H9 (cell line): ENCODE measurements at regions not wholly inside any gene's neighbourhood (a gene's known extent, or its start where the extent isn't known, plus 50 kb on each side); places are given as distances from the start of the nearest gene placed in this dataset.

Source experiments
- DNase-seq: peaks from one replicate; pipeline ENCODE4 v3.0.0-alpha.2; 2017
- H2AFZ ChIP-seq: one replicate; pipeline ENCODE4 v1.6.1; 2013; ENCODE audit warnings: mild to moderate bottlenecking, low read length, control low read depth, moderate library complexity
- H2AK5ac ChIP-seq: 2 replicates; pipeline ENCODE4 v1.6.1; 2013; ENCODE audit warnings: low read length, control low read depth, mixed read lengths; ENCODE audit not compliant: insufficient read length
- H2BK120ac ChIP-seq: one replicate; pipeline ENCODE4 v1.6.1; 2013; ENCODE audit warnings: low read depth, mild to moderate bottlenecking, low read length, control low read depth, inconsistent platforms; ENCODE audit not compliant: poor library complexity, severe bottlenecking
- H2BK12ac ChIP-seq: 2 replicates; pipeline ENCODE4 v1.6.1; 2013; ENCODE audit warnings: low read length, control low read depth, mixed read lengths, low read depth; ENCODE audit not compliant: insufficient read length
- H2BK15ac ChIP-seq: 2 replicates; pipeline ENCODE4 v1.6.1; 2013; ENCODE audit warnings: low read depth, low read length, control low read depth
- H2BK20ac ChIP-seq: one replicate; pipeline ENCODE4 v1.6.1; 2013; ENCODE audit warnings: low read depth, mild to moderate bottlenecking, low read length, control low read depth, inconsistent platforms; ENCODE audit not compliant: poor library complexity, severe bottlenecking
- H2BK5ac ChIP-seq: 2 replicates; pipeline ENCODE4 v1.6.1; 2013; ENCODE audit warnings: low read length, control low read depth, mixed read lengths; ENCODE audit not compliant: insufficient read length
- H3K14ac ChIP-seq: 2 replicates; pipeline ENCODE4 v1.6.1; 2013; ENCODE audit warnings: low read length, control low read depth; ENCODE audit not compliant: insufficient read depth
- H3K18ac ChIP-seq: 2 replicates; pipeline ENCODE4 v1.6.1; 2013; ENCODE audit warnings: low read depth, mild to moderate bottlenecking, mixed read lengths, low read length, control low read depth; ENCODE audit not compliant: insufficient read length
- H3K23ac ChIP-seq: 2 replicates; pipeline ENCODE4 v1.6.1; 2013; ENCODE audit warnings: low read length, control low read depth, mixed read lengths, low read depth; ENCODE audit not compliant: insufficient read length
- H3K23me2 ChIP-seq: 2 replicates; pipeline ENCODE4 v1.6.1; 2013; ENCODE audit warnings: low read depth, mild to moderate bottlenecking, mixed read lengths, low read length, control low read depth; ENCODE audit not compliant: insufficient read length, poor library complexity, severe bottlenecking
- H3K27ac ChIP-seq: 2 replicates; pipeline ENCODE4 v1.5.1; 2013; ENCODE audit warnings: low read length, control low read depth, mixed read lengths, low read depth; ENCODE audit not compliant: insufficient read length
- H3K27me3 ChIP-seq: 2 replicates; pipeline ENCODE4 v1.6.1; 2013; ENCODE audit warnings: low read length, control low read depth, inconsistent platforms; ENCODE audit not compliant: insufficient read depth
- H3K4ac ChIP-seq: 2 replicates; pipeline ENCODE4 v1.6.1; 2013; ENCODE audit warnings: low read depth, mild to moderate bottlenecking, control low read depth, inconsistent platforms, low read length, moderate library complexity
- H3K4me1 ChIP-seq: 2 replicates; pipeline ENCODE4 v1.6.1; 2013; ENCODE audit warnings: low read length, control low read depth, inconsistent platforms; ENCODE audit not compliant: insufficient read depth
- H3K4me2 ChIP-seq: 2 replicates; pipeline ENCODE4 v1.6.1; 2013; ENCODE audit warnings: low read length, control low read depth, mixed read lengths; ENCODE audit not compliant: insufficient read length, insufficient read depth
- H3K56ac ChIP-seq: 2 replicates; pipeline ENCODE4 v1.6.1; 2013; ENCODE audit warnings: low read depth, mild to moderate bottlenecking, mixed read lengths, low read length, control low read depth; ENCODE audit not compliant: insufficient read length
- H3K79me1 ChIP-seq: 2 replicates; pipeline ENCODE4 v1.6.1; 2013; ENCODE audit warnings: low read depth, mild to moderate bottlenecking, moderate library complexity, low read length, control low read depth, inconsistent platforms; ENCODE audit not compliant: insufficient read depth, poor library complexity, severe bottlenecking
- H3K79me2 ChIP-seq: 2 replicates; pipeline ENCODE4 v1.6.1; 2013; ENCODE audit warnings: low read length, control low read depth, inconsistent platforms; ENCODE audit not compliant: insufficient read depth
- H3K9ac ChIP-seq: 2 replicates; pipeline ENCODE4 v1.6.1; 2013; ENCODE audit warnings: low read length, control low read depth, mixed read lengths; ENCODE audit not compliant: insufficient read length; ENCODE audit errors: extremely low read depth
- H3K9me3 ChIP-seq: one replicate; pipeline ENCODE4 v1.6.1; 2013; ENCODE audit warnings: low read depth, low read length, inconsistent platforms; ENCODE audit not compliant: control insufficient read depth
- H3T11ph ChIP-seq: one replicate; pipeline ENCODE4 v1.6.1; 2013; ENCODE audit warnings: mild to moderate bottlenecking, low read length, control low read depth, inconsistent platforms
- H4K20me1 ChIP-seq: one replicate; pipeline ENCODE4 v1.6.1; 2013; ENCODE audit not compliant: control insufficient read depth, insufficient read length, insufficient read depth
- H4K5ac ChIP-seq: 2 replicates; pipeline ENCODE4 v1.6.1; 2013; ENCODE audit warnings: low read depth, mild to moderate bottlenecking, mixed read lengths, low read length, control low read depth; ENCODE audit not compliant: insufficient read length
- H4K8ac ChIP-seq: replicated peaks from 2 replicates; pipeline ENCODE4 v1.6.1; 2013; ENCODE audit warnings: low read length, control low read depth, mixed read lengths, low read depth; ENCODE audit not compliant: insufficient read length
- H4K91ac ChIP-seq: 2 replicates; pipeline ENCODE4 v1.6.1; 2013; ENCODE audit warnings: low read depth, mild to moderate bottlenecking, moderate library complexity, mixed read lengths, low read length, control low read depth; ENCODE audit not compliant: insufficient read length
- H3K27ac Mint-ChIP-seq, 3 experiments: 2 replicates in 2 of 3; 3 replicates in 1 of 3; pipeline ENCODE4 v1.8.0; 2020 to 2021; ENCODE audit warnings: mixed read lengths in 3 of 3, mild to moderate bottlenecking in 1 of 3, moderate library complexity in 1 of 3
- H3K27me3 Mint-ChIP-seq: 2 replicates; pipeline ENCODE4 v1.8.0; 2021; ENCODE audit warnings: low read depth, mild to moderate bottlenecking, moderate library complexity, mixed read lengths
- H3K36me3 Mint-ChIP-seq, 3 experiments: 2 replicates in 2 of 3; 3 replicates in 1 of 3; pipeline ENCODE4 v1.8.0; 2020 to 2021; ENCODE audit warnings: low read depth in 3 of 3, mixed read lengths in 3 of 3; ENCODE audit not compliant: insufficient read depth in 1 of 3
- H3K4me1 Mint-ChIP-seq, 2 experiments: 2 replicates each; pipeline ENCODE4 v1.8.0; 2020; ENCODE audit warnings: mixed read lengths in 2 of 2
- H3K4me3 Mint-ChIP-seq, 2 experiments: 2 replicates in 1 of 2; 3 replicates in 1 of 2; pipeline ENCODE4 v1.8.0; 2020 to 2021; ENCODE audit warnings: mild to moderate bottlenecking in 2 of 2, mixed read lengths in 2 of 2, moderate library complexity in 1 of 2
- H3K9me3 Mint-ChIP-seq, 2 experiments: 2 replicates in 1 of 2; 3 replicates in 1 of 2; pipeline ENCODE4 v1.8.0; 2020; ENCODE audit warnings: mild to moderate bottlenecking in 2 of 2, mixed read lengths in 2 of 2, moderate library complexity in 1 of 2
- WGBS: extraction: QIAGEN DNeasy Blood & Tissue Kit; methylation state at CpG from one replicate; pipeline ENCODE4 v1.1.7; 2013; ENCODE audit warnings: missing lambda C conversion rate, low lambda C conversion rate, mixed read lengths; ENCODE audit not compliant: insufficient read length; ENCODE audit errors: extremely low coverage; 5-methylcytosine and 5-hydroxymethylcytosine counted together
- TF ChIP-seq, protein P1 (sequence below): fragments of 200-600 bp; sonication (generic); conservative IDR thresholded peaks from 3 replicates; pipeline ENCODE4 v1.8.0; 2021; ENCODE audit warnings: antibody characterized with exemption, mild to moderate bottlenecking

DNA sequence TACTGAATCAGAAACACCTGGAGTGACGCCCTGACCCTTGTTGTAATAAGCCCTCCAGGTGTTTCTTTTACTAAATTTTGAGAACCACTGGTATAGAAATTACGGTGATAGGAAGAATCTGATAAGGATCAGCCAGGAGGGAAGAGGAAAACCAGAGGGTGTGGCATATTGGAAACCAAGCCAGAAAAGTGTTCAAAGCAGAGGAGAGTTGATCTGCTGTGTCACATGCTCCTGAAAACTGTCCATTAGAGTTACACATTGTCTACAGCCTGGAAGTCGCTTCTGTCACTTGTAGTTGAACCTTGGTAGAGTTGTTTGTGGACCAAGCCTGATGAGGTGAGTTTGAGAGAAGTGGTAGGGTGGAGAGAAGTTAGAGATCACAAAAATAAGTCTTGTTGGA, 497.4 kb downstream of the ENC1 start:
- no peak overlapping the region for H3K27ac Mint-ChIP-seq
- H3K4ac ChIP-seq: no peak overlapping the region
- no peak overlapping the region for H4K91ac ChIP-seq
- H4K8ac ChIP-seq: no peak overlapping the region
- no peak overlapping the region for H3K56ac ChIP-seq
- H3K4me3 Mint-ChIP-seq: no peak overlapping the region
- no peaks in the 10 kb centered on the region; the same call in 1 of the 2 replicates for H3K27me3 Mint-ChIP-seq
- H3K27ac ChIP-seq: no peak overlapping the region
- no peaks in the 10 kb centered on the region; a peak in 1 of 7 replicates for H3K36me3 Mint-ChIP-seq
- peaks cover 6 to 8% of the 10 kb centered on the region in 2 experiments for H3K4me1 Mint-ChIP-seq
- no peak overlapping the region for H3T11ph ChIP-seq
- WGBS: no CpG with 5 or more reads among the region's 3 CpGs
- no peak overlapping the region for H3K9ac ChIP-seq
- no peaks in the 10 kb centered on the region for H3K79me1 ChIP-seq
- H3K9me3 Mint-ChIP-seq: no peaks in the 10 kb centered on the region
- H3K9me3 ChIP-seq: no peaks in the 10 kb centered on the region
- H3K14ac ChIP-seq: no peak overlapping the region
- no peak overlapping the region for H2BK20ac ChIP-seq
- no peak overlapping the region for H2BK12ac ChIP-seq
- no peak overlapping the region for H2BK120ac ChIP-seq
- H2BK15ac ChIP-seq: no peak overlapping the region
- H3K79me2 ChIP-seq: no peaks in the 10 kb centered on the region
- no peak overlapping the region for H3K4me2 ChIP-seq
- no peaks in the 10 kb centered on the region for H4K20me1 ChIP-seq
- H3K18ac ChIP-seq: no peak overlapping the region
- H3K23ac ChIP-seq: no peak overlapping the region
- TF ChIP-seq, protein P1, sequence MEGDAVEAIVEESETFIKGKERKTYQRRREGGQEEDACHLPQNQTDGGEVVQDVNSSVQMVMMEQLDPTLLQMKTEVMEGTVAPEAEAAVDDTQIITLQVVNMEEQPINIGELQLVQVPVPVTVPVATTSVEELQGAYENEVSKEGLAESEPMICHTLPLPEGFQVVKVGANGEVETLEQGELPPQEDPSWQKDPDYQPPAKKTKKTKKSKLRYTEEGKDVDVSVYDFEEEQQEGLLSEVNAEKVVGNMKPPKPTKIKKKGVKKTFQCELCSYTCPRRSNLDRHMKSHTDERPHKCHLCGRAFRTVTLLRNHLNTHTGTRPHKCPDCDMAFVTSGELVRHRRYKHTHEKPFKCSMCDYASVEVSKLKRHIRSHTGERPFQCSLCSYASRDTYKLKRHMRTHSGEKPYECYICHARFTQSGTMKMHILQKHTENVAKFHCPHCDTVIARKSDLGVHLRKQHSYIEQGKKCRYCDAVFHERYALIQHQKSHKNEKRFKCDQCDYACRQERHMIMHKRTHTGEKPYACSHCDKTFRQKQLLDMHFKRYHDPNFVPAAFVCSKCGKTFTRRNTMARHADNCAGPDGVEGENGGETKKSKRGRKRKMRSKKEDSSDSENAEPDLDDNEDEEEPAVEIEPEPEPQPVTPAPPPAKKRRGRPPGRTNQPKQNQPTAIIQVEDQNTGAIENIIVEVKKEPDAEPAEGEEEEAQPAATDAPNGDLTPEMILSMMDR: no peak
- no peaks in the 10 kb centered on the region for H3K27me3 ChIP-seq
- DNase-seq: no peak
- no peak overlapping the region for H2BK5ac ChIP-seq
- H2AK5ac ChIP-seq: no peak overlapping the region
- peaks cover 2% of the 10 kb centered on the region; the same call in 1 of the 2 replicates for H3K4me1 ChIP-seq
- no peak overlapping the region for H2AFZ ChIP-seq
- H3K23me2 ChIP-seq: no peaks in the 10 kb centered on the region
- no peak overlapping the region for H4K5ac ChIP-seq
